GM19468 (cell line): ENCODE measurements at regions not wholly inside any gene's neighbourhood (a gene's known extent, or its start where the extent isn't known, plus 50 kb on each side); places are given as distances from the start of the nearest gene placed in this dataset.

ENCODE experiments used
- ATAC-seq: cut with Tn5 transposase; IDR thresholded peaks from one replicate; pipeline ENCODE4 v1.9.1; 2021; ENCODE audit warnings: mild to moderate bottlenecking, moderate library complexity, moderate number of reproducible peaks; ENCODE audit not compliant: unreplicated experiment; ENCODE audit errors: extremely low read depth

GRCh38 chr11:87447606-87448005 is 409.9 kb downstream of the TMEM135 start:
- ATAC-seq: no peak

GRCh38 chr11:87444993-87445392 is 407.3 kb downstream of the TMEM135 start:
- no peak for ATAC-seq

GRCh38 chr11:87443707-87444106 is 406.0 kb downstream of the TMEM135 start:
- ATAC-seq: no peak

- ATAC-seq: no peak
Measured at GRCh38 chr11:87440076-87440770, 402.5 kb downstream of the TMEM135 start.

- no peak for ATAC-seq
Measured at GRCh38 chr11:87438416-87438815, 400.7 kb downstream of the TMEM135 start.

- no peak for ATAC-seq
Measured at GRCh38 chr11:87437844-87438223, 400.1 kb downstream of the TMEM135 start.

- ATAC-seq: no peak
Measured at GRCh38 chr11:87437133-87437843, 399.6 kb downstream of the TMEM135 start.

- ATAC-seq: no peak
Measured at GRCh38 chr11:87432022-87432421, 394.3 kb downstream of the TMEM135 start.

- ATAC-seq: no peak
Measured at GRCh38 chr11:87431392-87431791, 393.7 kb downstream of the TMEM135 start.

GRCh38 chr11:87430821-87431220 is 393.1 kb downstream of the TMEM135 start:
- no peak for ATAC-seq

GRCh38 chr11:87429996-87430395 is 392.3 kb downstream of the TMEM135 start:
- ATAC-seq: no peak

- no peak for ATAC-seq
Measured at GRCh38 chr11:87428266-87428665, 390.5 kb downstream of the TMEM135 start.

- ATAC-seq: no peak
Measured at GRCh38 chr11:87425943-87426342, 388.2 kb downstream of the TMEM135 start.

GRCh38 chr11:87425391-87425790 is 387.7 kb downstream of the TMEM135 start:
- ATAC-seq: no peak

- no peak for ATAC-seq
Measured at GRCh38 chr11:87423161-87423560, 385.4 kb downstream of the TMEM135 start.

GRCh38 chr11:87422566-87422965 is 384.8 kb downstream of the TMEM135 start:
- ATAC-seq: no peak

- ATAC-seq: no peak
Measured at GRCh38 chr11:87421422-87421821, 383.7 kb downstream of the TMEM135 start.

GRCh38 chr11:87417951-87418350 is 380.2 kb downstream of the TMEM135 start:
- no peak for ATAC-seq

- ATAC-seq: no peak
Measured at GRCh38 chr11:87405843-87406242, 368.1 kb downstream of the TMEM135 start.

- ATAC-seq: no peak
Measured at GRCh38 chr11:87405356-87405755, 367.6 kb downstream of the TMEM135 start.

- no peak for ATAC-seq
Measured at GRCh38 chr11:87401653-87402052, 363.9 kb downstream of the TMEM135 start.

- no peak for ATAC-seq
Measured at GRCh38 chr11:87399341-87399740, 361.6 kb downstream of the TMEM135 start.
